ENCODE measurements at regions not wholly inside any gene's neighbourhood (a gene's known extent, or its start where the extent isn't known, plus 50 kb on each side); places are given as distances from the start of the nearest gene placed in this dataset.

- TF ChIP-seq MAX (IDR thresholded peaks at IDR 0.05; ENCODE audit: low read depth, low read length) (no peak), POLR2A (IDR thresholded peaks at IDR 0.05; ENCODE audit: extremely low read depth, insufficient read length) (no peak), MYC (IDR thresholded peaks at IDR 0.05; ENCODE audit: low read depth, low read length) (no peak), CTCF (IDR thresholded peaks at IDR 0.05; ENCODE audit: low read depth, low read length) (no peak)
- no peak overlapping the region for H3K4me3 ChIP-seq (ENCODE audit: low read depth, low read length)
- no peak for DNase-seq (ENCODE audit: low read depth)
Observed at GRCh38 chr13:75947448-75947847, 311.3 kb downstream of the LMO7 start.

GRCh38 chr13:75946536-75947284, 310.6 kb downstream of the LMO7 start:
- no peak for DNase-seq (ENCODE audit: low read depth)
- no peak for TF ChIP-seq MAX (IDR thresholded peaks at IDR 0.05; ENCODE audit: low read depth, low read length)
- no peak for TF ChIP-seq MYC (IDR thresholded peaks at IDR 0.05; ENCODE audit: low read depth, low read length)
- no peak for TF ChIP-seq CTCF (IDR thresholded peaks at IDR 0.05; ENCODE audit: low read depth, low read length)
- no peak for TF ChIP-seq POLR2A (IDR thresholded peaks at IDR 0.05; ENCODE audit: extremely low read depth, insufficient read length)
- no peak overlapping the region for H3K4me3 ChIP-seq (ENCODE audit: low read depth, low read length)

- no peak overlapping the region for H3K4me3 ChIP-seq (ENCODE audit: low read depth, low read length)
- no peak for DNase-seq (ENCODE audit: low read depth)
- TF ChIP-seq CTCF (IDR thresholded peaks at IDR 0.05; ENCODE audit: low read depth, low read length) (no peak), MYC (IDR thresholded peaks at IDR 0.05; ENCODE audit: low read depth, low read length) (no peak), POLR2A (IDR thresholded peaks at IDR 0.05; ENCODE audit: extremely low read depth, insufficient read length) (no peak), MAX (IDR thresholded peaks at IDR 0.05; ENCODE audit: low read depth, low read length) (no peak)
Observed at GRCh38 chr13:75945841-75946482, 309.8 kb downstream of the LMO7 start.

GRCh38 chr13:75938811-75939560, 302.9 kb downstream of the LMO7 start:
- H3K4me3 ChIP-seq (ENCODE audit: low read depth, low read length), result no peak overlapping the region
- no peak for DNase-seq (ENCODE audit: low read depth)
- no peak for TF ChIP-seq MAX (IDR thresholded peaks at IDR 0.05; ENCODE audit: low read depth, low read length)
- TF ChIP-seq CTCF (IDR thresholded peaks at IDR 0.05; ENCODE audit: low read depth, low read length), result no peak
- TF ChIP-seq POLR2A (IDR thresholded peaks at IDR 0.05; ENCODE audit: extremely low read depth, insufficient read length), result no peak
- TF ChIP-seq MYC (IDR thresholded peaks at IDR 0.05; ENCODE audit: low read depth, low read length), result no peak

- no peak for DNase-seq (ENCODE audit: low read depth)
- no peak overlapping the region for H3K4me3 ChIP-seq (ENCODE audit: low read depth, low read length)
- TF ChIP-seq MAX (IDR thresholded peaks at IDR 0.05; ENCODE audit: low read depth, low read length) (no peak), CTCF (IDR thresholded peaks at IDR 0.05; ENCODE audit: low read depth, low read length) (no peak), POLR2A (IDR thresholded peaks at IDR 0.05; ENCODE audit: extremely low read depth, insufficient read length) (no peak), MYC (IDR thresholded peaks at IDR 0.05; ENCODE audit: low read depth, low read length) (no peak)
Observed at GRCh38 chr13:75936791-75937190, 300.7 kb downstream of the LMO7 start.
